Bone marrow (tissue), 2 donors: ENCODE measurements at regions not wholly inside any gene's neighbourhood (a gene's known extent, or its start where the extent isn't known, plus 50 kb on each side); places are given as distances from the start of the nearest gene placed in this dataset.
A peak's percentile ranks its signal among the peaks of the same experiment; 100 is the strongest.
"Not testable (repeated sequence)": the region's sequence is repeated elsewhere in the genome, so short reads cannot be mapped to it uniquely, and the experiment has no call there.

Source experiments
- DNase-seq, 2 donors: peaks; one replicate each; lab custom pipeline; 2025; lab: John Stamatoyannopoulos, UW

GRCh38 chr1:182259968-182260367 is 131.6 kb downstream of the GLUL start:
- DNase-seq: no peak

GRCh38 chr1:182259229-182259872 is 132.2 kb downstream of the GLUL start:
- peak; percentile 30 to 92 for DNase-seq

GRCh38 chr1:182257369-182258063 is 134.1 kb downstream of the GLUL start:
- DNase-seq: no peak

DNA sequence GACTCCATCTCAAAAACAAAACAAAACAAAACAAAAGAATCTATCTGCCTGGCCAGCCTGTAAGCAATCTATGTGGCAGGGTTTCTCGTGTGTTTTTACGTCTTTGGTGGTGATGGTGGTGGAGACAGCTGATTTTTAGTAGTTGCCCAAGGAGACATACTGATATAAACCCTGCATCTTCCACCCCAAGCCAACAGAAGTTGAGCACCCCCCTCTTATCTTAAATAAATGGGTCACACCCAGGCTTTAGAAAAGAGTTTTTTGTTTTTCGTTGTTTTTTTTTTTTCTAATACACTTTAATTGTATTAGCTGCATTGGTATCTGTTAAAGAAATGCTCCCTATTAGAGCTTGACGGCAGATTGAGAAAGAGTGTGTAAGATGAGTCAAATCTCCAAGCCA is 134.7 kb downstream of the GLUL start:
- no peak for DNase-seq

DNA sequence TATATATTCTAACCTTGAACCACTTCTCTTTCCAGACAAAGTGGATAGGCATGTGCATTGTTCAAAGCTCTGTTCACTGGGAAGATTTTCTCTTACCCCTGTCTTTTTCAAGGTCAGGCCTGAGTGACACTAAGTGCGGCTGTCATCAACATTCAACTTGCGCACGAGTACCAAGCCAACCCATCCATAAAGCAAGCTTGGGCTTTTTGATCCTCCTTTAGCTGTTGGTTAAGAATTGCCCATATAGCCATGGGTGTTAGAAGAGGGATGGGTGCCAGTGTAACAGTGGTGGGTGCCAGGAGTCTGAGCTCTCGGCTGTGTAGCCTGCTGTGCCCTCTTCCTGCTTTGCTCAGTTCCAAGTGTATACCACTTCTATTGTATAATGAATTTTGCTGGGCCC is 136.1 kb downstream of the GLUL start:
- DNase-seq: no peak

DNA sequence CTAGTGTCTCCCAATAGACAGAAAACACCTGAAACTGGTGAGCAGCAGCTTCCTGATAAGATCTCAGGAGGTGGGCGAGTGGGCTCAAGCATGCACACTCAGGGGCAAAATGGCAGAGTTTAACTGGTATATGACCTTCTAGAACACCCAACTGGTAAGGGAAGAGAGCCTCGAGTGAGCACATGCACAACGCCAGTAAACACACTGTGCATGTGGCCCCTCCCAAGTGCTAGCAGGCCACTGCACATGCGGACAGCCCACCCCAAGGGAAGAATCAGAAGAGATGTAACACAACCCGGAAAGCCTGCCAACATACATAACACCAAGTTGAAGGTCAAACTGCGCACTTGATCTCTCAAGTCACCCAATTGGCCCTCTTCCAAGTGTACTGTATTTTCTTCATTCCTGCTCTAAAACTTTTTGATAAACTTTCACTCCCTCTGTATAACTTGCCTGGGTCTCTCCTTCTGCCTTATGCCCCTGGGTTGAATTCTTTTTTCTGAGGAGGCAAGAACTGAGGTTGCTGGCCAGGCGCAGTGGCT is 138.2 kb downstream of the GLUL start:
- DNase-seq: no peak

DNA sequence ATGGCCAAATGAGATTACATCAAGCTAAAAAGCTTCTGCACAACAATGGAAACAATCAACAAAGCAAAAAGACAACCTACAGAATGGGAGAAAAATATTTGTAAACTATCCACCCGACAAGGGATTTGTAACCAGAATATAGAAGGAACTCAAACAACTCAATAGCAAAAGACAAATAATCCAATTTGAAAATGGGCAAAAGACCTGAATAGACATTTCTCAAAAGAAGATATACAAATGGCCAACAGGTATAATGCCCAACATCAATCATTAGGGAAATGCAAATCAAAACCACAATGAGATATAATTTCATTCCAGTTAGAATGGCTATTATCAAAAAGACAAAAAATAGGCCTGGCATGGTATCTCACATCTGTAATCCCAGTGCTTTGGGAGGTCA is 140.0 kb downstream of the GLUL start:
- no peak for DNase-seq

DNA sequence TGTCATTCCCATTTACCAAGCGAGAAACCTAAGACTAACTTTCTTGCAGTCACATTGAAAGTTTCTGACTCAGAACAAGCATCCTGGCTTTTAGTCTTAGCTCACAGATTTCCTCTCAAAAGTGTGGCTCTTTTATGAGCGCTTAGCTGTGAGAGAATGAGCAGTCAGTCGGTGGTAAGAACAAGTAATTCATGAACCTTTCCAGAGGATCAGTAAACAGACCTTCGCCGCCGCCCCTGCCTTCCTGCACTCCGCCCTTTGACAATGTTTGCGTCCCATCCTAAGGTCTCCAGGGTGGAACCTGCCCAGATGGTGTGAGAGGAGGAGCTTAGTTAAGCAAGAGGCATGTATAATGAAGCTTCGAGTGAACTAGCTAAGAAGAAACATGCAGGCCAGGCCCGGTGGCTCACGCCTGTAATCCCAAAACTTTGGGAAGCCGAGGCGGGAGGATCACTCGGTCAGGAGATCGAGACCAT is 142.4 kb downstream of the GLUL start:
- no peak for DNase-seq

DNA sequence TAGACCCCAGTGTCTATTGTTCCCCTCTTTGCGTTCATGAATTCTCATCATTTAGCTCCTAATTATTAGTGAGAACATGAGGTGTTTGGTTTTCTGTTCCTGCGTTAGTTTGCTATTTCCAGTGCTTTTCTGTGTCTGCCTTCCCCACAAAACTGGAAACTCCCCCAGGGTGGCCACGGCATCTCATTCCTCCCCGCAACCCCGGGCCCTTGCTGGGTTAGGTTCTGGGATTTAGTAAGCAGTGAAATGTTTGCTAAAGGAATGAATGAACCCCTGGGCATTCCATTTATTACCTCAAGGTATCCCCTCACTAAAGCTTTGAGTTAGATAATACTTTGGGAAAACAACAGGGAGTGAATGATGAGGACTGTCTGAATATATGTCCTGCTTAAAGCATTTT is 142.9 kb downstream of the GLUL start:
- DNase-seq: no peak

DNA sequence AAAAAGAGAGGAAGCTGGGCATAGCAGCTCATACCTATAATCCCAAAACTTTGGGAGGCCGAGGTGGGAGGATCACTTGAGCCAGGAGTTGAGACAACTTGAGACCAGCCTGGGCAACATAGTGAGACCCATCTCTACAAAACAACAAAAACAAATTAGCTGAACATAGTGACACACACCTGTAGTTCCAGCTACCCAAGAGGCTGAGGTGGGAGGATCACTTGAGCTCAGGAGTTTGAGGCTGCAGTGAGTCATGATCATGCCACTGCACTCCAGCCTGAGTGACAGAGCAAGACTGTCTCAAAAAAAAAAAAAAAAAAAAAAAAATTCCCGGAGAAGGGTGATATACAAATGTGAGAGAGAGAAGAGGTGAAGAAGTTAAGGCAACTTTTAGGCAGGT is 143.8 kb downstream of the GLUL start:
- not testable (repeated sequence) for DNase-seq

- DNase-seq: no peak
Observed at GRCh38 chr1:182246783-182247182, 144.8 kb downstream of the GLUL start.

DNA sequence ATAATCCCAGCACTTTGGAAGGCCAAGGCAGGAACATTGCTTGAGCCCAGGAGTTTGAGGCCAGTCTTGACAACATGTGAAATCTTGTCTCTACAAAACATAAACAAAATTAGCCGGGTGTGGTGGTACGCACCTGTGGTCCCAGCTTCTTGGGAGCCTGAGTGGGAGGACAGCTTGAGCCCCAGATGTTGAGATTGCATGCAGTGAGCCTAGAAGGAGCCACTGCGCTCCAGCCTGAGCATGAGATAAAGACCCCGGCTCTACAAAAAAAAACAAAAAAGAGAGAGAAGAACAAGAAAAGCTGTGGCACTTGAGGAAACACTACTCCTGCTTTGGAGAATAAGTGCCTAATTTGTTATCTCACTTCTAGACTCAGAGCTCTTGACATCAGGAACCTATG is 146.6 kb downstream of the GLUL start:
- no peak for DNase-seq

DNA sequence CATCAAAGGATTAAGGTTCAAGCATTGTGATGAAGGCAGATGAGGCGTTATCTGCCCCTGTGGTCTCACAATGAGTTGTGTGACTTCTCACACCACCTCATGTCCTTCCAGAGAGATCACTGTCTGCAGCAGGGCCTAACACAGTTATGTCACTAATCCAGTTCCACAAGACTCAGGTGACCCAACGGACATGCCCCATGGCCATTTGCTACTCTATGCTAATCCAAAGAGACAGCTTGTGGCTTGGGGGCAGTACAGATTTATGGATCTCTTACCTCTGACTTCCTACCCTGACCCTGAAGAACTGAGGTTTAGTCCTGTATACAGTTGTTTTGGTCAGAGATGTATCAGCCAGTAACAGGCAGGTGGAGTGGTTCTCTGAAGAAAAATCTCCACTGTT is 147.1 kb downstream of the GLUL start:
- no peak for DNase-seq

GRCh38 chr1:182242641-182243040 is 148.9 kb downstream of the GLUL start:
- DNase-seq: no peak

DNA sequence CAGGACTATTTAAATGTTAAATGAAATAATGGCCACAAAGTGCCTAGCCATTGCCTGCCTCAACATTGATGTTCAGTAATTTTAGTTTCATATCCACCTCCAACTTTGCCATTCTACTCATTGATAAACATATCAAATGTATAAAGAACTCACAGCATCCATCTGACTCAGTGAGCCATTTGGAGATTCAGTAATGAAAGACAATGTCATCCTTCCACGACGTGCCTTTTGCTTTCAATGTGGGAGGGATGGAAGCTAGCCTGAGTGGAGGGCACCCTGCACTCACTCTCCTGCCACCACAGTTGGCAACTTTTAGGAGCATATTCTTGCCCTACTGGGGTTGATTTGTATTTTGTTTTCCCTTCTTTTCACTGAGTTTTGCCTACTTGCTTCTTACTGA is 151.5 kb downstream of the GLUL start:
- no peak for DNase-seq

DNA sequence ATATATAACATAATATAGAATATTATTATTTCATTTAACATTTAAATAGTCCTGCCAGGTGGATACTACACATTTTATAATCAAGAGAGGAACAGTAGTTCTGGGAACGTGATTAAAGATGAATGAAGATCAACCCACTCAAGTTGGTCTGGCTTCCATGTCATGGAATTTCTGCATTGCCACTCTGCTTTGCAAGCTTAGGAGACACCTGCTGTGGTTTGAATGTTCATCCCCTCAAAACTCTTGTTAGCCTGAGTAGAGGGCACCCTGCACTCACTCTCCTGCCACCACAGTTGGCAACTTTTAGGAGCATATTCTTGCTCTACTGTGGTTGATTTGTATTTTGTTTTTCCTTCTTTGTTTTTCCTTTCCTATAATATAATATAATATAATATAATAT is 153.2 kb downstream of the GLUL start:
- DNase-seq: no peak

DNA sequence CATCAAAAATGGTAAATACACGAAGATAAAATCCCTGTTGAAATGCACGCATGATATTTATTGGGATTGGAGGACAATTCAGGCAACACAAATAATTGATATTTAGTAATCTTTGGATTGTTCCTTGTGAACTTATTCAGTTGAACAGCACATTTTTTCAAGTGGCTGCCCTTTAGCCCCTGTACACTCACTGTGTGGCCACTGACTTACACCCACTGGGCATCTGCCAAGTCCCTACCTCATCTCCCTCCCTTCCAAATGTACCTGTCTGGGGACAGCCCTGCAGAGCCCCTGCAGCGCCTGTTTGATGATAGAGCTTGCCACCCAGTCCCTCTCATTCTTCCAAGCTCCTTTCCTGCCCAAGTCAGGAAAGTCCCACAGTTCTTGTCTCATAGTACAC is 154.3 kb downstream of the GLUL start:
- no peak for DNase-seq

DNA sequence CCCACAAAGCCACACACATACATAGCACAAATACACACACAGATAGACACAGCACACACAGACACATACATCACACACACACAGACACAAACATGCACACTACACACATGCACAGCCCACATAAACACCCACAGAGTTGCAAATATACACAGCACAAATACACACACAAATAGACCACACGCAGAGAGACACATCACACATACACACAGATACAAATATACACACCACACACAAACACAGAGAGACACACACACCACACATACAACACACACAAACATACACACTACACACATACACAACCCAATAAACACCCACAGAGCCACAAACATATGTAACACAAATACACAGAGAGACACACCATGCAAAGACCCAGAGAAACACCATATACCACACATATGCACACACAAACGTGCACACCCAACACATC is 154.9 kb downstream of the GLUL start:
- DNase-seq: no peak

DNA sequence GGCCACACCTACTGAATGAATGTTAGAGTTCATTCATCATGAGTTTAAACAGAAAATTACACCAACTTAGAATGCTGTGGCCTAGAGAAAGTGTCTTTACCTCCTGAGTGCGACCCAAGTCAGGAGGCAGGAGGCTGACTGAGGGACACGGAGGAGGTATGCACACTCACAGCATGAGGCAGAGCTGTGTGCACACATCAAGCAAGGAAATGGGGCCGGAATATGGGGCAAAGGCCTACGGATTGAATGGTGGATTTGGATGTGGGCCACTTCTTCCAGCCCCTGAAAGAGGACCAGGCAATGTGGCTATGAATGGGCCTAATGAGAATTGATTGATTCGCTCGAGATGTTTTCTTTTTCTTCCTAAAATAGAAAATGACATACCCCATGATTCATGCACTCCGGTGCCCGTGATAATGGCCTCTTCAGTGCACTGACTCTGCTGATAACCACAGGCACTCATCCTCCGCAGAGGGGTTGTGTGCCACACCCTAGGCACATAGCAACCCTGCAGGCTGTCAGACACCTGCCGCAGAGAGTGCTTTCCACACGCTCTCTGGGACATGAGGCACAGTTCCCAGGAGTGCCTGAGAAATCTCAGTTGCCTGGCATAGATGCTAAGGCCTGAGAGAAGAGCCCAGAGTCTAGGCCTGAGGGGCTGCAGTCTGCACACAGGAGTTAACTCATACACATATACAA is 155.5 kb downstream of the GLUL start:
- no peak for DNase-seq

GRCh38 chr1:182235604-182235951 is 156.0 kb downstream of the GLUL start:
- no peak for DNase-seq

- DNase-seq: no peak
Observed at GRCh38 chr1:182229921-182230491, 161.6 kb downstream of the GLUL start.

DNA sequence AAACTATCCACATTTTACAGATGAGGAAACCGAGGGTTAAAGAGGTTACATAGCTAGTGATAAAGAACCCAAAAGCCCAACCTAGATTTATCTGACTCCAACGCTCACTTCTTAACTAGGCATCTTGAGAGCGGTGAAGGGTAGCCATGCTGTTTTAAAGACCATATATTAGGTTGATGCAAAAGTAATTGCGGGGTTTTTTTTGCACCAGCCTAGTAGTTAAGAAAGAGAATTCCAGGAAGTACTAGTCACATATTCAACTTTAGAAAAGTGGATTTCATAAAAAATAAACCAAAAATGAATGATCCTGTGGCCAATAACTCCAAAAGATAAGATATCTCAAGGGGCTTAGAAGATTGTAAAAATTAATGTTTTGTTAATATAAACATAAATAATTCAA is 162.1 kb downstream of the GLUL start:
- no peak for DNase-seq
